ELF-1 (cell line): ENCODE measurements at regions not wholly inside any gene's neighbourhood (a gene's known extent, or its start where the extent isn't known, plus 50 kb on each side); places are given as distances from the start of the nearest gene placed in this dataset.

Source experiments
- DNase-seq: peaks from one replicate; pipeline ENCODE4 v3.0.0-alpha.2; 2016; ENCODE audit warnings: low read depth, low spot score

DNA sequence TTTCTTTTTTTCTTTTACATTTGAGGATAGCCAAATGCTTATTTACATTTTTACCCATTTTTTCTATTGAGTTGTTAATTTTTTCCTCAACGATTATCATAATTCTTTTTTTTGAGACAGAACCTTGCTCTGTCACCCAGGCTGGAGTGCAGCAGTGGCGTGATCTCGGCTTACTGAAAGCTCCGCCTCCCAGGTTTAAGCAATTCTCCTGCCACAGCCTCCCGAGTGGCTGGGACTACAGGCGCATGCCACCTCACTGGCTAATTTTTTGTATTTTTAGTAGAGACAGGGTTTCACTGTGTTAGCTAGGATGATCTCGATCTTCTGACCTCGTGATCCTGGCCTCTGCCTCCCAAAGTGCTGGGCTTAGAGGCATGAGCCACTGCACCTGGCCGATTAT is 208.7 kb downstream of the LIG4 start:
- no peak for DNase-seq

DNA sequence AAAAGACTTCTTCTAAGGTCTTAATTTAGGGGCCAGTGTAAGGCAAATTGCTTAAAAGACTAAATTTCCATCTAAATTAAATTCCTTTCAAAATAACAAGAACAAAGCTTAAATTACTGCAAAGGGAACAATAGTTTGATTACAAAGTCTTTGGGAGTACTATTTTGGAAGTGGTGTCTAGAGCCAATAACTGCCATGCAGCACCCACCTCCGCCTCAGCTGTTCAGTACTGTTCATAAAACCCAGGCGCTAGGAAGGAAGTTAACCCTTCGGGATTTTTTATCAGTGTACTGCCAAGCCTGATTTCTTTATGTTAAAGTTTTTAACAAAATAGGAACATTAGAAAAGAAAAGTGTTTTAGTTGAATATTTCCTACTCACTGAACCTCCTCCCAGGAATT is 210.1 kb downstream of the LIG4 start:
- no peak for DNase-seq

DNA sequence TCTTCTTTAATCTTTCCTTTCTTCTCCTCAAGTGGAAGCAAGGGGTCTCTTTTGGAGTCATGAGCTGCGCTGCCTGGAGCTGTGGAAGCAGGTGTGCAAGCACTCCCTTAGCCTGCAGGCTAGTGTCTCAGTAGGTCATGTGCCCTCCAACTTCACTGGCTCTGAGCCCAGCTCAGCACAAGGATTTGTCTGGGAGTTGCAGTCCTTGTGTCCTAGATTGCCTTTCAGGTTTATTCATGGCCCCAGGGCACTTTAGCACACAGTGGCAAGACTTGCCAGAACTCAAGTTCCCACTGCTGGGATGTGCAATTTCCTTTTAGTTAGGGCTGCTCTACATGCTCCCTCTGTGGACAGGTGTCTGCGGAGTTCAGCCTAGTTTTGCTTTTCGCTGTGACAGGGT is 211.7 kb downstream of the LIG4 start:
- peak; percentile 3 for DNase-seq

DNA sequence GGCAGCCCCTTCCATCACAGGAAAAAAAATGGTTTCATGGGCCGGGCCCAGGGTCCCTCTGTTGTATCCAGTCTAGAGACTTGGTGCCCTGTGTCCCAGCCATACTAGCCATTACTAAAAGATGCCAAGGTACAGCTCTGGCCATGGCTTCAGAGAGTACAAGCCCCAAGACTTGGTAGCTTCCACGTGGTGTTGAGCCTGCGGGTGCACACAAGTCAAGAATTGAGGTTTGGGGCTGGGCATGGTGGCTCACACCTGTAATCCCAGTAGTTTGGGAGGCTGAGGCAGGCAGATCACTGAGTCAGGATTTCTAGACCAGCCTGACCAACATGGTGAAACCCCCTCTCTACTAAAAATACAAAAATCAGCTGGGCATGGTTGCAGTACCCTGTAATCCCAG is 214.3 kb downstream of the LIG4 start:
- DNase-seq = no peak

GRCh38 chr13:107999751-108000150 is 215.6 kb downstream of the LIG4 start:
- no peak for DNase-seq

DNA sequence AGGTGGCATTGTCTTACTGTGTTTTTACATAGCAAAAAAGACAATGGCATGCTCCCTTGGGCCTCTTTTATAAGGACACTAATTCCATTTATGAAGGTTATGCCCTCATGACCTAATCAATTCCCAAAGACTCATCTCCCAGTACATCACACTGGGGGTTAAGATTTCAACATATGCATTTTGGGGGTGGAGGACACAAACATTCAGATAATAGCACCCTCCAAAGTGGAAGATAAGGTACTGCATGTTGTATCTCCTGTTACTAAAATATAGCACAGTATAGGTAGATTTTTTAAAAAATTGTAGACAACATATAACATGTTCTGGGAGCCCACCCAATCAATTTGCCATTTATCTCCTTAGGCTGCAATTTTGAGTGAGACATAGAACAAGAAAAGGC is 221.2 kb downstream of the LIG4 start:
- no peak for DNase-seq

DNA sequence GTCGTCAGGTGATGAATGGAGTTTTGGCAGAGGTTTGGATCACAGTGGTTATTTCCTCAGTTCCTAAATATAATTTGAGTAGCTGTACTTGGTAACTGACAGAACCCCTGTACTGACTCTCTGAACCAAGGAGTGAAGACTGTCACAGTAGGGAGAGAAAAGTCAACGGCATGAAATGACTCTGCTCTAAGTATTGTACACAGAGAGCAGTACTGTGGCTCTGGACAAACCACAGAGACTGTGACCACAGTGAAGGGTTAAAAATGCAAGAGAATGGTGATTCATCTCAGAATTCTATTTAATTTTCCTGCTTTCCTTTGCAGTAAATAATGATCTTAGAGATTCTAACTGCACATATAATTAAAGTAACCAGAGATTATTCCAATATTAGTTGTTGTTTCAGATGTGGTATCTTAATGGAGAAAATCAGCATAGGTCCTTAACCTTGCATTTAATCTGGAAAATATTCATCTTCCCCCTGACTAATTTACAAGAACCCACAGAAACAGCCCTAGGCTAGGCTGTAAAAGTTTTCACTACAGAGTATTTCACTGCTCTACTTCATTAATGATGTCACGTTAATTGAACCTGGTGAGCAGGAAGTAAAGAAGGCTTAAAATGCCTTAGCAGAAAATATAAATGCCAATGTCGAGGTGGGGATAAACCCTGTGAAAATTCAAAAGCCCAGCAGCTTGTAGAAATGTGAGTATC is 221.9 kb downstream of the LIG4 start:
- DNase-seq = no peak

GRCh38 chr13:107992542-107992941 is 222.8 kb downstream of the LIG4 start:
- DNase-seq = no peak

GRCh38 chr13:107977071-107977574 is 238.2 kb downstream of the LIG4 start:
- no peak for DNase-seq

- DNase-seq = no peak
Observed at GRCh38 chr13:107976628-107977027, 238.7 kb downstream of the LIG4 start.

- no peak for DNase-seq
Observed at GRCh38 chr13:107974409-107974808, 240.9 kb downstream of the LIG4 start.

DNA sequence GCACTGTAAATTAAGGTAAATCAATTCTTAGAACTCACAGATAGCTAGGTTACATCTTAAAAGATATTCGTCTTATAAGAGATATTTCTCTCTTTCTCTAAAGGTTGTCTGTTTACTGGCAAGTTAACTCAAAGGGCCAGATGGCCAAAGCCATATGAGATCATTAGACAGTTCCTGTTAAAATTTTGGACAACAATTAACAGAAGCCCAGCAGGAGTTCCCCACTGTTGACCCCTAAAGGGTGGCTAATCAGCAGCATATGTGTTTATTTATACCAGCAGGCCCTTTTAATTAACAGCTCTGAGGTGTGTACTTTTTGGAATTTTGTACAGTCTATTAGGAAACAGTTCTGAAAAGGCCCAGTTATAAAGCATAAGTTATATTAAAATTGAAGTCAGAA is 245.8 kb downstream of the LIG4 start:
- no peak for DNase-seq

DNA sequence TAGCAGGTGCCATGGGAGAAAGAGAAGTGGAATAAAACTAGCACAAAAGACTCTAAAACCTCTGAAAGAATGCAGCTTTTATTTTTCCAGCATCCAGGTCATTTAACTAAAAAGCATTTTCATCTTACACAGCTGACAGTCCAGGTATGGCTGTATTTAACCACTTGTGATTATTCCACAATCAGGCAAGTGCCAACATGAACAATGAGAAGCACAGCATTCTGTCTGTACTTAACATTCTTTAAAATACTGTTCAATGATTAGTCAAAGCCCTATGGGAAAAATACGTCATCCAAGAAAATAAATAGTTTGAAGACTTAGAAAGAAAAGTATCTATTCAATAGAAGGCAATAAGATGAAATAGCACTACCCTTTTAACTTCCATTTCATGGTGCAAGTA is 246.9 kb downstream of the LIG4 start:
- DNase-seq = no peak

GRCh38 chr13:107964395-107964794 is 250.9 kb downstream of the LIG4 start:
- DNase-seq = no peak

DNA sequence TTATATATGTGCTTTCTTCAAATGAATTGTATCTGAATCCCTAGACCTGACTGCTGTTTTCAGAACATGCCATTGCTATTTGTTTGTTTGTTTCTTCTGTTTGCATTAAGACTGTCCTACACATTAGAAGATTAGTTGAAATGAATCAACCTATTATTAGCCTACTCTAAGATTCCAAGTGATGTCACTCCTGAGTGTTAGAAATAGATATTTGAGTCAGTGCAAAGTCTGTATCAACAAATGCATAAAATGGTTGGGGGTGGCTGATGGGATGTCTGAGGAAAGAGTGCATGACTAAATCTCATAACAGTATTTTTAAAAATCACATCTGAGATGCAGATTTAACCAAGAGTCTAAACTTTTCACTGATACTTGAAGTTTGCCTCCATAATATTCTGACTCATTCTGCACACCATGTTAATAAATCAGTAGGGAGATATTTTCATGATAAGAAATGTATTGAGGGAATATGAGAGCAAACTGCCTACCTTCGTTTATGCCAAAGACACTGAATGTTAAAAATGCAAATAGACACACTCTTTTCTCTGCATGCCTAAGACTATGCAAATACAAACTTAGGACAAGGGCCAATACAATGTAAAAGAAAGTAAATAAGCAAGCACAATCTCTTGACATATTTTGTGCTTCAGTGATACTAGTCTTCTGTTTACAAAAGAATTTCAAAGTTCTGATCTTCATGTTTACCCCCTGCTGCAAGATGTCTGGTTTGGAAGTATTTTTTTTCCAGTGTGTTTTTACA is 253.3 kb downstream of the LIG4 start:
- DNase-seq = no peak

- no peak for DNase-seq
Observed at GRCh38 chr13:107960301-107960700, 255.0 kb downstream of the LIG4 start.

- DNase-seq = no peak
Observed at GRCh38 chr13:107956889-107957288, 258.4 kb downstream of the LIG4 start.

GRCh38 chr13:107942030-107942617 is 273.2 kb downstream of the LIG4 start:
- no peak for DNase-seq

DNA sequence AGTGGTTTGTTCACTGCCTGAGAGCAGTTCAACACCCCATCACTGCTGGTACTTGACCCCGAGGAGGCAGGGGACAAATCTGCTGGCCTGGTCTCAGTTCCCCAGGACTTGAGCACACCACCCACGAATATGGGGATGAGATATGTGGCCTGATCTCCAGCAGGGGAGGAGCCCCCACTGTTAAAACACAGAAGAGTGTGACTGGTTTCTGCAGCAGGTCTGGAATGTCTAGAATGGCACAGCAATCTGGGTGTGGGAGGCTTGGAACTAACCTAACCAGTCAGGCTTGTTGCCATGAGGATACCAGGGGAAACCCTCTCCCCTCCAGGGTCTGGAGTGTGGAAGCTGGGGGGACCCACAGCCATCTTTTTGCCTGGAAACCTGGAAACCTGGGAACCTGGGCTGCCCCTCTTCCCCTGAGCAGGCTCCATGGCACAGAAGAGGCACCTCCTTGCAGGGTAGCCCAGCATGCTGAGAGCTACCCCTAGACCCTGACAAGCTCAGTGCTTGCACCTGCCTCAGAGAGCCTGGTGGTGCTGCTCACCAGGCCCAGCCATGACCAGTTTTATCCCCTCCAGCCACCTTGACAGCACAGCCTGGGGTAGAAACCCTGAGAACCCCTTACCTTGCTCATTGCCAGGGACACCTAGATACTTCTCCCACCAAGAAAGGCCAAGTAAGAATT is 273.8 kb downstream of the LIG4 start:
- DNase-seq = no peak

DNA sequence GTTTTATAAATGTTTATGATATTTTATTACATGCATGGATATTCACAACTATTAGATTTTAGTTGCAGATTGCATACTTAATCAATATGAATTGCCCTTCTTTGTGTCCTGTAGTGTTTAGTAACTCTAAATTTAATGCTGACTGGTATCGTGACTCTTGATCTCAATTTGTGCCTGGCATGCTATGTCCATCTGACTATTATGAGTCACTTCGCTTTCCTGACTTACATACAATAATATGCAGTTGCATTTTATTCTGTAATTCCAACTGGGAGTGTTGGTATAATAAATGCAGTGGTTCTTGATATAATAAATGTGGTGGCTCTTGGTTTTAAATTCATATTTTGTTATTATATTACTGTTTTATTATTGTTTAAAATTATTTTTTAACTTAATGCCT is 277.5 kb downstream of the LIG4 start:
- no peak for DNase-seq

GRCh38 chr13:107931056-107931455 is 284.3 kb downstream of the LIG4 start:
- DNase-seq = no peak

DNA sequence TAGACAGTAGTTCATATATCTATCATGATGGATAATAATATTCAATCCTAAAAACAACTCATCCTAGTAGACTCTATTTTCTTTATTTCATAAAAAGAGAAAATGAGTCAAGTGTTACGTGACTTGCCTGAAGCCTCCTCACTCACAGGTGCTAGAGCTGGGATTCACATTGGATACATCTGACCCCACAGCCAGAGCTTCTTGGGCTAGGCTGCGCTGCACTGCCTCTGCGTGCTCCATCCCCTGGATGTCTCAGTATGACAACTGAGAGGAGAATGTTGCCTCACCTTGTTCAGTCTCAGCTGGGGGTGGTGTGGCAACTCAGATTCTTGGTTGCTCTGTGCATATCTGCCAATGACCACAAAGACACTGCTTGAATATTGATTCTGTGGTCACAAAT is 286.6 kb downstream of the LIG4 start:
- DNase-seq = no peak
